CD4-positive, alpha-beta T cell (primary cell): ENCODE measurements at regions not wholly inside any gene's neighbourhood (a gene's known extent, or its start where the extent isn't known, plus 50 kb on each side); places are given as distances from the start of the nearest gene placed in this dataset.

Experiments
- ATAC-seq: fragments of 200-7000 bp; cut with Tn5 transposase; one replicate; pipeline ENCODE4 v1.10.0; 2022; ENCODE audit warnings: mild to moderate bottlenecking; ENCODE audit not compliant: poor library complexity
- CTCF ChIA-PET: fragments of 350-600 bp; sonication (Branson Sonifier 250); formaldehyde crosslinking; loops from one replicate; lab custom pipeline; 2021; ENCODE audit warnings: antibody characterized with exemption, inconsistent platforms; lab: Charles Lee
- POLR2A ChIA-PET: fragments of 350-600 bp; sonication (Branson Sonifier 250); formaldehyde crosslinking; loops from one replicate; lab custom pipeline; 2021; ENCODE audit warnings: antibody characterized with exemption, inconsistent platforms; lab: Charles Lee
- DNase-seq, 14 experiments: peaks; one replicate each; pipeline ENCODE4 v3.0.0-alpha.2; 2013 to 2020; ENCODE audit warnings: mixed read lengths in 2 of 14
- H3K27ac ChIP-seq, 2 donors: one replicate each; pipeline versions ENCODE4 v1.5.1 to v1.7.0; 2013; ENCODE audit warnings: low read length in 2 of 2, low read depth in 1 of 2, mild to moderate bottlenecking in 1 of 2
- H3K27me3 ChIP-seq, 2 experiments: 1 replicate in 1 of 2; 2 replicates in 1 of 2; pipeline versions ENCODE4 v1.6.1 to v1.7.0; 2013; ENCODE audit warnings: low read length in 2 of 2, control low read depth in 1 of 2, mild to moderate bottlenecking in 1 of 2, moderate library complexity in 1 of 2; ENCODE audit not compliant: insufficient read depth in 2 of 2, control insufficient read depth in 1 of 2
- H3K36me3 ChIP-seq: one replicate; pipeline ENCODE4 v1.6.1; 2013; ENCODE audit warnings: low read length, control low read depth; ENCODE audit not compliant: insufficient read depth
- H3K4me1 ChIP-seq: one replicate; pipeline ENCODE4 v1.6.1; 2013; ENCODE audit warnings: low read length, control low read depth; ENCODE audit not compliant: insufficient read depth
- H3K4me3 ChIP-seq: one replicate; pipeline ENCODE4 v1.5.1; 2013; ENCODE audit warnings: mild to moderate bottlenecking, low read length, moderate library complexity
- H3K9me3 ChIP-seq, 2 experiments: 1 replicate in 1 of 2; 2 replicates in 1 of 2; pipeline versions ENCODE4 v1.6.1 to v1.7.0; 2013; ENCODE audit warnings: low read length in 2 of 2, mild to moderate bottlenecking in 2 of 2, control low read depth in 1 of 2, moderate library complexity in 1 of 2; ENCODE audit not compliant: control insufficient read depth in 1 of 2, insufficient read depth in 1 of 2
- H3K27ac Mint-ChIP-seq: one replicate; pipeline ENCODE4 v1.8.0; 2020; ENCODE audit warnings: mixed read lengths
- H3K27me3 Mint-ChIP-seq: one replicate; pipeline ENCODE4 v1.8.0; 2021; ENCODE audit warnings: mixed read lengths
- H3K36me3 Mint-ChIP-seq: one replicate; pipeline ENCODE4 v1.8.0; 2021; ENCODE audit warnings: low read depth, mixed read lengths
- H3K4me1 Mint-ChIP-seq: one replicate; pipeline ENCODE4 v1.8.0; 2021; ENCODE audit warnings: low read depth, mixed read lengths
- H3K4me3 Mint-ChIP-seq: one replicate; pipeline ENCODE4 v1.8.0; 2020; ENCODE audit warnings: mild to moderate bottlenecking, mixed read lengths
- H3K9me3 Mint-ChIP-seq: one replicate; pipeline ENCODE4 v1.8.0; 2020; ENCODE audit warnings: mixed read lengths
- intact Hi-C, 2 experiments: fragments of 100-400 bp; cut with DNase I in 1 of 2; cut with micrococcal nuclease in 1 of 2; formaldehyde crosslinking; loops; one replicate each; pipeline versions ENCODE4 v1.15.1 to v1.9.0; 2023 to 2025; cut with DNase I, micrococcal nuclease
- TF ChIP-seq, protein P1 (sequence below): fragments of 200-600 bp; IDR thresholded peaks from one replicate; pipeline ENCODE4 v1.8.0; 2022; ENCODE audit warnings: antibody characterized with exemption, mild to moderate bottlenecking

DNA sequence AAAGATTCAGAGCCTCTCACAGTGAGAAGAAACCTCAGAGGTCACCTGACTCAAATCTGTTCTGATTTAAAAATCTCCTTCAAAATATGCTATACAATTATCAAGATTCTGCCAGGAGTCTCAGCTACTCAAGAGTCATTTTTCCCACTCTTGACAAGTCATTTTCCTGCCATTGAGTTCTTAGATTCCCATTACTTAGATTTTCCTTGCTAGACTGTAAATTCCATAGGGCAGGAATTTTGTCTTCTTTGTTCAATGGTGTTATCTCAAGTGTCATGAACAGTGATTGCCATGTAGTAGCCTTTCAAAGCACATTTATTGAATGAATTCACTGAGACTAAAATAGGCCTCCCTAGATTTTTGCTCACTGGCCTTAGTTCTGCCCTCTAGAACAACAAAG lies 95.9 kb downstream of the PCTP start:
- TF ChIP-seq, protein P1, sequence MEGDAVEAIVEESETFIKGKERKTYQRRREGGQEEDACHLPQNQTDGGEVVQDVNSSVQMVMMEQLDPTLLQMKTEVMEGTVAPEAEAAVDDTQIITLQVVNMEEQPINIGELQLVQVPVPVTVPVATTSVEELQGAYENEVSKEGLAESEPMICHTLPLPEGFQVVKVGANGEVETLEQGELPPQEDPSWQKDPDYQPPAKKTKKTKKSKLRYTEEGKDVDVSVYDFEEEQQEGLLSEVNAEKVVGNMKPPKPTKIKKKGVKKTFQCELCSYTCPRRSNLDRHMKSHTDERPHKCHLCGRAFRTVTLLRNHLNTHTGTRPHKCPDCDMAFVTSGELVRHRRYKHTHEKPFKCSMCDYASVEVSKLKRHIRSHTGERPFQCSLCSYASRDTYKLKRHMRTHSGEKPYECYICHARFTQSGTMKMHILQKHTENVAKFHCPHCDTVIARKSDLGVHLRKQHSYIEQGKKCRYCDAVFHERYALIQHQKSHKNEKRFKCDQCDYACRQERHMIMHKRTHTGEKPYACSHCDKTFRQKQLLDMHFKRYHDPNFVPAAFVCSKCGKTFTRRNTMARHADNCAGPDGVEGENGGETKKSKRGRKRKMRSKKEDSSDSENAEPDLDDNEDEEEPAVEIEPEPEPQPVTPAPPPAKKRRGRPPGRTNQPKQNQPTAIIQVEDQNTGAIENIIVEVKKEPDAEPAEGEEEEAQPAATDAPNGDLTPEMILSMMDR = no peak
- intact Hi-C loops = loop anchor here in 1 of 2 experiments (10.0 kb wide), 2 partner anchors 188 to 638 kb away; no protein-coding TSS in a partner anchor
- no peaks in the 10 kb centered on the region for H3K9me3 Mint-ChIP-seq
- ChIA-PET CTCF (no interaction called here), POLR2A (no interaction called here)
- Histone ChIP-seq H3K4me3 (no peak overlapping the region), H3K27me3 (peaks cover 8 to 13% of the 10 kb centered on the region in 2 experiments), H3K27ac (no peak overlapping the region), H3K36me3 (no peaks in the 10 kb centered on the region), H3K4me1 (peaks cover 2% of the 10 kb centered on the region), H3K9me3 (peaks cover 0 to 5% of the 10 kb centered on the region in 2 experiments)
- no peak overlapping the region for H3K4me3 Mint-ChIP-seq
- H3K36me3 Mint-ChIP-seq = no peaks in the 10 kb centered on the region
- ATAC-seq (no peak), DNase-seq (no peak)
- H3K27me3 Mint-ChIP-seq = peaks cover 26% of the 10 kb centered on the region
- H3K4me1 Mint-ChIP-seq = no peaks in the 10 kb centered on the region
- no peak overlapping the region for H3K27ac Mint-ChIP-seq

DNA sequence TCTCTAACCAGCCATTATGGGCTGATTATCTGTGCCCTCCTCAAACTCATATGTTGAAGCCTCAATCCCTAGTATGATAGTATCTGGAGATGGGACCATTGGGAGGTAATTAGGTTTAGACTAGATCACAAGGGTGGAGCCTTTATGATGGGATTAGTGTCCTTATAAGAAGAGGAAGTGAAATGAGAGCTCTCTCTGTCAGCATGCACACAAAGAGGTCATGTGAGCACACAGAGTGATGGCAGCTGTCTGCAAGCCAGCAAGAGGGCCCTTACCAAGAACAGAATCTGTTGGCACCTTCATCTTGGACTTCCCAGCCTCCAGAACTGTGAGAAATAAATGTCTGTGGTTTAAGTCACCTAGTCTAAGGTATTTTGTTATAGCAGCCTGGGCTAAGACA lies 101.9 kb downstream of the PCTP start:
- TF ChIP-seq, protein P1 = no peak
- Histone ChIP-seq H3K27ac (no peak overlapping the region), H3K4me3 (no peak overlapping the region), H3K36me3 (no peaks in the 10 kb centered on the region), H3K4me1 (no peaks in the 10 kb centered on the region), H3K27me3 (no peaks in the 10 kb centered on the region), H3K9me3 (no peaks in the 10 kb centered on the region)
- no peak for ATAC-seq
- H3K27ac Mint-ChIP-seq = no peak overlapping the region
- no peak overlapping the region for H3K4me3 Mint-ChIP-seq
- no peaks in the 10 kb centered on the region for H3K9me3 Mint-ChIP-seq
- ChIA-PET POLR2A (no interaction called here), CTCF (no interaction called here)
- H3K4me1 Mint-ChIP-seq = no peaks in the 10 kb centered on the region
- H3K36me3 Mint-ChIP-seq = no peaks in the 10 kb centered on the region
- DNase-seq = no peak
- no peaks in the 10 kb centered on the region for H3K27me3 Mint-ChIP-seq
- intact Hi-C loops = no loop called here

DNA sequence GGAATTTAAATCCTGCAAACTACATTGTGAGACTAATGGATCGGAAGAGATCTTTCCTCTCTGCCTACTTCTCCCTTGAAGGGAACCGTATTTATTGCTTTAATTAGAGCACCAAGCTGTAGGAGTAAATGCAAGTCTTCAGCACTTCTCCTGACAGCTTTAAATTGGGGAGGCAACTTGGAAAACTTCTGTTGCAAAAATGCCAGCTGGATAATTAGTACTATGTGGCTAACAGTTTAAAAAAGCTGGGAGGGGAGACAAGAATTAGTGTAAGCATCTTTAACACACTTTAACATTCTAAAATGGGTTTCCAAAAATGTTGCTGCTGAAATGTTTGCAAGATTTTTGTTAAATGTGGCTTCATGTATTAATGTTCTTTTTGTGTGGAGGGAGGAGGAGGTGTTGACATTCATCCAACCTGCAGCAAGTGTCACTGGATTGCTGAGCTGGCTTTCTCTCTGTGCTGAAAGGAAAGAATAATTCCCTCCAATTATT lies 108.5 kb downstream of the PCTP start:
- Histone ChIP-seq H3K4me1 (no peaks in the 10 kb centered on the region), H3K9me3 (no peaks in the 10 kb centered on the region), H3K36me3 (no peaks in the 10 kb centered on the region), H3K27me3 (no peaks in the 10 kb centered on the region), H3K27ac (no peak overlapping the region), H3K4me3 (no peak overlapping the region)
- H3K4me3 Mint-ChIP-seq = no peak overlapping the region
- H3K36me3 Mint-ChIP-seq = no peaks in the 10 kb centered on the region
- ATAC-seq (no peak), DNase-seq (no peak)
- ChIA-PET CTCF (interaction anchor here (0.7 kb wide), 1 partner anchor 538 kb away, joined by 3 read pairs; no protein-coding TSS in a partner anchor), POLR2A (no interaction called here)
- TF ChIP-seq, protein P1 = no peak
- H3K27ac Mint-ChIP-seq = no peak overlapping the region
- H3K27me3 Mint-ChIP-seq = peaks cover 6% of the 10 kb centered on the region
- intact Hi-C loops = no loop called here
- H3K4me1 Mint-ChIP-seq = no peaks in the 10 kb centered on the region
- H3K9me3 Mint-ChIP-seq = no peaks in the 10 kb centered on the region
